Pancreas (tissue), 10 donors: ENCODE measurements at regions not wholly inside any gene's neighbourhood (a gene's known extent, or its start where the extent isn't known, plus 50 kb on each side); places are given as distances from the start of the nearest gene placed in this dataset.

Experiments
- ATAC-seq, 4 donors: fragments of 200-7000 bp; cut with Tn5 transposase; one replicate each; pipeline versions ENCODE4 v1.8.0 to v1.9.1; 2020; ENCODE audit warnings: mild to moderate bottlenecking in 4 of 4, moderate library complexity in 4 of 4
- DNase-seq, 6 donors: peaks; one replicate each; pipeline ENCODE4 v3.0.0-alpha.2; 2020
- FAIRE-seq: peaks from 2 replicates; lab custom pipeline; 2012; peaks lifted over from hg19 to GRCh38; lab: Jason Lieb, UNC
- H3K27ac ChIP-seq, 4 donors: fragments of 200-600 bp; sonication (generic); 1 replicate in 3 of 4; 2 replicates in 1 of 4; pipeline versions ENCODE4 v1.5.0 to v1.8.0; 2020
- H3K27me3 ChIP-seq, 4 donors: fragments of 200-600 bp; one replicate each; pipeline ENCODE4 v1.8.0; 2021
- H3K36me3 ChIP-seq, 3 donors: fragments of 200-600 bp; sonication (generic) in 1 of 3; one replicate each; pipeline versions ENCODE4 v1.5.0 to v1.8.0; 2020 to 2021
- H3K4me1 ChIP-seq, 3 donors: fragments of 200-600 bp; one replicate each; pipeline ENCODE4 v1.8.0; 2021
- H3K4me3 ChIP-seq, 4 donors: fragments of 200-600 bp; sonication (generic) in 2 of 4; one replicate each; pipeline versions ENCODE4 v1.5.0 to v1.8.0; 2020 to 2021
- H3K9me3 ChIP-seq, 4 donors: fragments of 200-600 bp; one replicate each; pipeline ENCODE4 v1.8.0; 2021
- CTCF ChIP-seq, 4 donors: fragments of 200-600 bp; sonication (generic) in 3 of 4; IDR thresholded peaks; one replicate each; pipeline versions ENCODE4 v1.5.0 to v1.8.0; 2021; ENCODE audit warnings: antibody characterized with exemption in 4 of 4
- WGBS, 2 donors: extraction: QIAGEN DNeasy Blood & Tissue Kit; methylation state at CpG; one replicate each; pipeline ENCODE4 v1.1.7; 2013; 5-methylcytosine and 5-hydroxymethylcytosine counted together
- intact Hi-C, 3 donors: fragments of 100-400 bp; cut with DNase I; formaldehyde crosslinking; loops; one replicate each; pipeline versions ENCODE4 v1.11.1 to v1.14.2; 2022
- donor health status: healthy with polysubstance abuse.
- donor health status: DM: no; HTN: no; CAD: no; lungs with moderate emphysema.
- donor health status: DM: no; HTN: no; CAD: no.
- donor health status: control.
- donor health status: control.
- donor health status: Bipolar disorder and iron deficiency.
- donor health status: DM: yes; HTN: yes; CAD: no.
- donor health status: DM: no; HTN: no; CAD: no.
- donor health status: DM: no; HTN: no; CAD: no.
- donor health status: DM: yes; HTN: yes; CAD: no.

- Histone ChIP-seq H3K9me3 (no peaks in the 10 kb centered on the region), H3K36me3 (no peaks in the 10 kb centered on the region), H3K4me3 (no peak overlapping the region), H3K27ac (no peak overlapping the region), H3K4me1 (no peaks in the 10 kb centered on the region), H3K27me3 (no peaks in the 10 kb centered on the region)
- DNase-seq (no peak), FAIRE-seq (peak; percentile 71), ATAC-seq (peak in 3 of 4 donors; percentile 64 to 79 (median 78))
- peak; percentile 24 to 52 (median 41) for TF ChIP-seq CTCF (IDR thresholded peaks at IDR 0.05)
- intact Hi-C loops, result no loop called here
- 1 to 2% methylated on average over 3 of the region's 3 CpGs for WGBS, 2 donors
These were observed 439.2 kb downstream of the MCTP2 start for GRCh38 chr15:94670438-94671034.

- WGBS, 2 donors, result 26 to 37% methylated on average over 8 of the region's 8 CpGs
- no peak for DNase-seq
- Histone ChIP-seq H3K9me3 (no peaks in the 10 kb centered on the region), H3K4me1 (no peaks in the 10 kb centered on the region), H3K27ac (peak overlapping the region in 1 of 4 donors; percentile 37), H3K36me3 (no peaks in the 10 kb centered on the region), H3K4me3 (no peak overlapping the region), H3K27me3 (no peaks in the 10 kb centered on the region)
- no peak for FAIRE-seq
- intact Hi-C loops, result no loop called here
- TF ChIP-seq CTCF (IDR thresholded peaks at IDR 0.05), result no peak
- ATAC-seq, result no peak
These were observed 440.6 kb downstream of the MCTP2 start for GRCh38 chr15:94671858-94672532.

DNA sequence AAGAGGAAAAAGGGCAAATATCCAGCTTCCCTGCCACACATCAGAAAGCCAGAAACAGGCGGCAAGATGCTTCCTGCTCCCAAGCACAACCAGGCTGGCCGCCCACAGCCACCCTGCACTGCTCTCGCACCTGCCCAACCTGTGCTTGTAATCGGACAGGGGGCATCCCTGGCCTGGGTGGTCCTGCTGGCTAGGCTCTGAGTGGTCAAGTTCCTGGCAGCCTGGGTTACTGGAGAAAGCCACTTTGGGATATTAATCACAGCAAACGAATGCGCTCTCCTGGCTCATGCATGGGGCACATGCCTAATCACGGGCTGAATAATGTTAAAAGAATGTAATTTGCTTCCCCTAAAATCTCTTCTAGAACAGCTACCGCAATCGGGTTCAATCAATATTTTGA, 442.4 kb downstream of the MCTP2 start:
- no peak for TF ChIP-seq CTCF (IDR thresholded peaks at IDR 0.05)
- Histone ChIP-seq H3K9me3 (no peaks in the 10 kb centered on the region), H3K27ac (no peak overlapping the region), H3K4me1 (no peaks in the 10 kb centered on the region), H3K36me3 (no peaks in the 10 kb centered on the region), H3K27me3 (peaks cover 0 to 3% (median 0%) of the 10 kb centered on the region in 4 donors), H3K4me3 (no peak overlapping the region)
- ATAC-seq, result no peak
- FAIRE-seq, result no peak
- intact Hi-C loops, result no loop called here
- 41 to 50% methylated on average over 9 of the region's 9 CpGs for WGBS, 2 donors
- no peak for DNase-seq

DNA sequence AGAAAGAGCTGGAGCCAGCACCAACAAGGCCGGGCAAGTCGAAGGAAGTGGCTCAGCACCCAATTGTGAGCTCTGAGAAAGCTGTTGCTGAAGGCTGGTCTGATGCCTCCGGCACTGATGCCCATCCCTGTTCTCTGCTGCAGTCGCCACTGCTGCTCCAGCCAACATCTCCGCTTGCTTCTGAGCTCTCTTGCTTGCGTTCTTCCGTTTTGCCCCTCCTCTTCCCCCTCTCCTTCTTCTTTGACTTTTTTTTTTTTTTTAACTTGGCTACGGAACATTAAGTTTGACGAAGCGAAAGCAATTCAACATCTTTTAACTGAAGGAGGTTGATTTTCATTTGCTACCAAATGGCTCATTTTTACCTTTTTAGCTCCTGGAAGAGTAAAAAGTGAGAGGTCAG, 442.9 kb downstream of the MCTP2 start:
- Histone ChIP-seq H3K27ac (no peak overlapping the region), H3K4me1 (no peaks in the 10 kb centered on the region), H3K36me3 (no peaks in the 10 kb centered on the region), H3K9me3 (no peaks in the 10 kb centered on the region), H3K27me3 (peaks cover 0 to 3% (median 0%) of the 10 kb centered on the region in 4 donors), H3K4me3 (no peak overlapping the region)
- TF ChIP-seq CTCF (IDR thresholded peaks at IDR 0.05), result no peak
- ATAC-seq (peak in 1 of 4 donors; percentile 22), DNase-seq (no peak), FAIRE-seq (no peak)
- WGBS, 2 donors, result 66 to 69% methylated on average over 10 of the region's 10 CpGs
- intact Hi-C loops, result no loop called here

DNA sequence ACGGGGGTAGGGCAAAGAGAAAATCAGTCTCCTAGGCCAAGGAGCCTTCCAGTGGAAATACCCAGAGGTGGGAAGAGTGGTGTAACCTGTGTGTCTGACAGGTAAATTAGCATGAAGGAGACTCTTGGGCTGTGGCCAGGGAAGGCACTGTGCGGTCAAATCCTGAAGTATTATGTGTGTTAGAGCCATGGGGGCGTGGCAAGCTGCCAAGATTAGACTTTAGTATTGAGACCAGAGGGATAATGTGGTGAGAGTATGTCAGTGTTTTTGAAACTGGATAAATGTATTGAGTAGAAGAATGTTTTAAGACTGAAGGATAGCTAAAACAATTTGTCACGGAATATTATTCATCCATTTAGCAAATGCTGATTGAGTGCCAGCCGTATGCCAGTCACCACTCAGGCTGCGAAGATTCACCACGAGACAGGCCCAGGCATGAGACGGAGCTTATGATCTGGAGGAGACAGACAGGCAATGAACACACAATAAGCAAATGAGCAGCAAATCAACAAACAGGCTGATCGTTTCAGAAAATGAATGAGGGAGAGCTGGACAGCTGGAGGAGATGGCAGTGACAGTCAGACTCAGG, 445.9 kb downstream of the MCTP2 start:
- no peak for TF ChIP-seq CTCF (IDR thresholded peaks at IDR 0.05)
- no peak for FAIRE-seq
- 71 to 79% methylated on average over 9 of the region's 9 CpGs for WGBS, 2 donors
- no peak for DNase-seq
- H3K4me1 ChIP-seq, result no peaks in the 10 kb centered on the region
- no peaks in the 10 kb centered on the region for H3K9me3 ChIP-seq
- ATAC-seq, result no peak
- H3K36me3 ChIP-seq, result no peaks in the 10 kb centered on the region
- intact Hi-C loops, result no loop called here
- no peak overlapping the region for H3K4me3 ChIP-seq
- H3K27ac ChIP-seq, result no peak overlapping the region
- peaks cover 0 to 4% (median 1%) of the 10 kb centered on the region in 4 donors for H3K27me3 ChIP-seq
